Neural progenitor cell (in vitro differentiated cells): ENCODE measurements at regions not wholly inside any gene's neighbourhood (a gene's known extent, or its start where the extent isn't known, plus 50 kb on each side); places are given as distances from the start of the nearest gene placed in this dataset.

Source experiments
- CTCF ChIP-seq: fragments of 200-600 bp; sonication (generic); IDR thresholded peaks from 2 replicates; pipeline ENCODE4 v1.5.1; 2017; ENCODE audit warnings: antibody characterized with exemption, mild to moderate bottlenecking
- EZH2 ChIP-seq: fragments of 200-600 bp; sonication (generic); IDR thresholded peaks from 2 replicates; pipeline ENCODE4 v1.6.1; 2017; ENCODE audit warnings: antibody characterized with exemption, mild to moderate bottlenecking, moderate library complexity
- EZH2phosphoT487 ChIP-seq: fragments of 200-600 bp; sonication (generic); IDR thresholded peaks from 2 replicates; pipeline ENCODE4 v1.6.1; 2017; ENCODE audit warnings: antibody characterized with exemption

GRCh38 chr13:76466043-76466442, 420.2 kb downstream of the KCTD12 start:
- TF ChIP-seq CTCF (no peak), EZH2 (no peak), EZH2phosphoT487 (no peak)
